Stimulated activated CD4-positive, alpha-beta T cell treated with anti-CD3 and anti-CD28 coated beads, Interleukin-2, amount 100 ng/mL, for 48 hours (primary cell): ENCODE measurements at regions not wholly inside any gene's neighbourhood (a gene's known extent, or its start where the extent isn't known, plus 50 kb on each side); places are given as distances from the start of the nearest gene placed in this dataset.
"Not testable (repeated sequence)": the region's sequence is repeated elsewhere in the genome, so short reads cannot be mapped to it uniquely, and the experiment has no call there.

Experiments used
- DNase-seq, 2 donors: peaks; one replicate each; pipeline ENCODE4 v3.0.0-alpha.2; 2020

GRCh38 chr16:59586331-59586730 lies 852.2 kb upstream of the GOT2 start:
- no peak for DNase-seq

GRCh38 chr16:59574296-59574695 lies 840.2 kb upstream of the GOT2 start:
- DNase-seq: no peak

GRCh38 chr16:59573528-59574271 lies 839.6 kb upstream of the GOT2 start:
- DNase-seq: no peak

GRCh38 chr16:59567496-59567895 lies 833.4 kb upstream of the GOT2 start:
- DNase-seq: no peak

- DNase-seq: no peak
Measured at GRCh38 chr16:59566446-59566845, 832.3 kb upstream of the GOT2 start.

- DNase-seq: no peak
Measured at GRCh38 chr16:59558679-59559078, 824.6 kb upstream of the GOT2 start.

GRCh38 chr16:59552164-59552563 lies 818.0 kb upstream of the GOT2 start:
- no peak for DNase-seq

- no peak for DNase-seq
Measured at GRCh38 chr16:59545721-59546120, 811.6 kb upstream of the GOT2 start.

- DNase-seq: no peak
Measured at GRCh38 chr16:59543641-59544040, 809.5 kb upstream of the GOT2 start.

GRCh38 chr16:59540621-59541020 lies 806.5 kb upstream of the GOT2 start:
- DNase-seq: no peak

- DNase-seq: no peak
Measured at GRCh38 chr16:59535298-59535697, 801.2 kb upstream of the GOT2 start.

GRCh38 chr16:59527206-59527997 lies 793.3 kb upstream of the GOT2 start:
- no peak for DNase-seq

GRCh38 chr16:59522826-59523225 lies 788.7 kb upstream of the GOT2 start:
- no peak for DNase-seq

- DNase-seq: not testable (repeated sequence)
Measured at GRCh38 chr16:59518721-59519120, 784.6 kb upstream of the GOT2 start.

GRCh38 chr16:59514651-59515050 lies 780.5 kb upstream of the GOT2 start:
- no peak for DNase-seq

- no peak for DNase-seq
Measured at GRCh38 chr16:59510008-59510424, 775.9 kb upstream of the GOT2 start.

- no peak for DNase-seq
Measured at GRCh38 chr16:59500601-59501000, 766.5 kb upstream of the GOT2 start.

GRCh38 chr16:59487067-59487466 lies 753.0 kb upstream of the GOT2 start:
- DNase-seq: no peak

GRCh38 chr16:59484833-59485516 lies 750.9 kb upstream of the GOT2 start:
- no peak for DNase-seq

GRCh38 chr16:59478838-59479237 lies 744.7 kb upstream of the GOT2 start:
- DNase-seq: no peak

- DNase-seq: no peak
Measured at GRCh38 chr16:59470556-59470955, 736.4 kb upstream of the GOT2 start.

GRCh38 chr16:59469266-59469665 lies 735.1 kb upstream of the GOT2 start:
- no peak for DNase-seq

- no peak for DNase-seq
Measured at GRCh38 chr16:59463776-59464175, 729.7 kb upstream of the GOT2 start.

- no peak for DNase-seq
Measured at GRCh38 chr16:59459806-59460205, 725.7 kb upstream of the GOT2 start.
